ENCODE measurements at regions not wholly inside any gene's neighbourhood (a gene's known extent, or its start where the extent isn't known, plus 50 kb on each side); places are given as distances from the start of the nearest gene placed in this dataset.

DNA sequence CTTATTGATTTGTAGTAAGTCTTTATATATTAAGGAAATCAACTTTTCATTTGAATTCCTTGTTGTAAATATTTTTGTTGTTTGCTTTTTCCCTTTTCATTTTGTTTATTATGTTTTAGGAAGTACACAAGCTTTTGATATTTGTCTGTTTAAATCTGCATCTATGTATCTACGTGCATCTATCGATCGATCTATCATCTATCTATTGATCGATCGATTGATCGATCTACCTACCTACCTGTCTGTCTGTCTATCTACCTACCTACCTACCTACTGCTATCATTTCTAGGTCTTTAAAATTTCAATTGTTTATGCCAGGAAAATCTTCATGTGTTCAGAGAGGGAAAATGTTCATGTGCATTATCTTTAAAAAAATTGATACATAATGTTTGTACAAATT, 216.8 kb upstream of the MTPN start:
- TF ChIP-seq, protein P1, sequence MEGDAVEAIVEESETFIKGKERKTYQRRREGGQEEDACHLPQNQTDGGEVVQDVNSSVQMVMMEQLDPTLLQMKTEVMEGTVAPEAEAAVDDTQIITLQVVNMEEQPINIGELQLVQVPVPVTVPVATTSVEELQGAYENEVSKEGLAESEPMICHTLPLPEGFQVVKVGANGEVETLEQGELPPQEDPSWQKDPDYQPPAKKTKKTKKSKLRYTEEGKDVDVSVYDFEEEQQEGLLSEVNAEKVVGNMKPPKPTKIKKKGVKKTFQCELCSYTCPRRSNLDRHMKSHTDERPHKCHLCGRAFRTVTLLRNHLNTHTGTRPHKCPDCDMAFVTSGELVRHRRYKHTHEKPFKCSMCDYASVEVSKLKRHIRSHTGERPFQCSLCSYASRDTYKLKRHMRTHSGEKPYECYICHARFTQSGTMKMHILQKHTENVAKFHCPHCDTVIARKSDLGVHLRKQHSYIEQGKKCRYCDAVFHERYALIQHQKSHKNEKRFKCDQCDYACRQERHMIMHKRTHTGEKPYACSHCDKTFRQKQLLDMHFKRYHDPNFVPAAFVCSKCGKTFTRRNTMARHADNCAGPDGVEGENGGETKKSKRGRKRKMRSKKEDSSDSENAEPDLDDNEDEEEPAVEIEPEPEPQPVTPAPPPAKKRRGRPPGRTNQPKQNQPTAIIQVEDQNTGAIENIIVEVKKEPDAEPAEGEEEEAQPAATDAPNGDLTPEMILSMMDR (IDR thresholded peaks at IDR 0.05 in 8 of 11, conservative IDR thresholded peaks at IDR 0.05 in 3 of 11) = no peak
- no peak for TF ChIP-seq POLR2A (IDR thresholded peaks at IDR 0.05)
- TF ChIP-seq POLR2AphosphoS5 (IDR thresholded peaks at IDR 0.05) = no peak
